GM19372 (cell line): ENCODE measurements at regions not wholly inside any gene's neighbourhood (a gene's known extent, or its start where the extent isn't known, plus 50 kb on each side); places are given as distances from the start of the nearest gene placed in this dataset.

ENCODE experiments used
- ATAC-seq: cut with Tn5 transposase; IDR thresholded peaks from one replicate; pipeline ENCODE4 v1.9.1; 2021; ENCODE audit warnings: mild to moderate bottlenecking, low read depth, moderate library complexity; ENCODE audit not compliant: unreplicated experiment

DNA sequence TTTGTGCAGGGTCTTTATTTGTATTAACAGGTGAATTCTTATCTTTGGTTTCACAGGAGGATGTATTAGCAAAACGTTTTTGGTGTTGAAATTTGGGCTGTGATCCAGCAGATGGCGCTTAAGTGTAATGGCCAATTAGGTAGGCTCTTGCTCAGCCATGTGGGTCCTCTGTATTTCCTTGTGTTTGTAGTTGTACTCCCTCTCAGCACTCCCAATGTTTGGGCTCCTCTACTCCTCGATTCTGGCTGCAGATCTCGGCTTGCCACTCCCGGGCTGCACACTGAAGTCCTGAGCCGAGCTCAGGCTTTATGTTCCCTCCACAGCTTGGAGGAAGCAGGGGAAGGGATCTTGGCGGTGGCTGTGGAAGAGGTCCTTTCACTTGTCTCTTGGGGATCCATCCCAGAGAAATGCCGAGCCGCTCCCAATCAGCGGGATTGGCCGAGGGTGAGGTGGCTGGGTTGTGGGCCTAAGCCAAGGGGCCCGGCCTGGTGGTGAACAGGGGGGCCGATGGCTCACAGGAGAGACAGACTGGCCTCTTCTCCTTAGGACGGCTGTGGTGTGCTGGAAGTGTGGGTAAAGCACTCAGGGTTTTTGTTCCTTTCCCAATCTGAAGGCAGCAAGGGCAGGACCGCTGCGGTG lies 133.7 kb downstream of the AEBP2 start:
- peak; percentile 72 for ATAC-seq

DNA sequence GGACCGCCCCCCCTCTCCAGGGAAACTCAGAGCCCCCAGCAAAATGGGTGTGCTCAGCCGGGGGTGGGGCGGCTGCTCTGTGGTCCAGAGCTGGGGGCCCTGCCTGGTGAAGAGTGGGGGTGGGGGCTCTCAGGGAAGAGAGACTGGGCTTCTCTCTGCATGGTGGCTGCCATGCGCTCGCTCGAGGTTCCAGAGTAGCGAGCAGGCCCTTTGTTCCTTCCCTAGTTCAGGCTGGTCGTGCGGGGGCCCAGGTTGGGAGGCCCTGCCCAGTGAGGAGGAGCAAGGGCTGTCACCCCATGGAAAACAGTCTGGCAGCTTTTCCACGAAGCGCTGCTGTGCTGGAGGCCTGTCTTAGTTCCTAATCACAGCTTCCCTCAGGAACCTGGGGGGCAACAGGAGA lies 134.6 kb downstream of the AEBP2 start:
- ATAC-seq = no peak

DNA sequence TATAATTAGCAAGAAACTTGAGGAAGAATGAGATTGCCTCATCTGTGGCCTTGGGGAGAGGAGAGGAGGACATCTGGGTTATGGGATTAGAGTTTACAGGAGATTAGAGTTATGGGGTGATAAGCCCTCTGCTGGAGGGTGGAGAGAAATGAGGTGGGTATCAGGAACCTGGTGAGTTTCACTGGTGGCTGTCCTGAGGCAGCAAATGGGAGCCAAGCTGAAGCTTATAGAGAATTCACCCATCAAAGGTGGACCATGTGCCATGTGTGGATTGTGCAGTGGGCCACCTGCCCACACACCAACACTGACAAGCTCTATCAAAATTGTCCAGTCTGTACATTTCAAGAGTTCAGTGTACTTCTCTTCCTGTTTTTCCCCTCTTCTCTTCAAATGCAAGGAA lies 135.3 kb downstream of the AEBP2 start:
- ATAC-seq = no peak

DNA sequence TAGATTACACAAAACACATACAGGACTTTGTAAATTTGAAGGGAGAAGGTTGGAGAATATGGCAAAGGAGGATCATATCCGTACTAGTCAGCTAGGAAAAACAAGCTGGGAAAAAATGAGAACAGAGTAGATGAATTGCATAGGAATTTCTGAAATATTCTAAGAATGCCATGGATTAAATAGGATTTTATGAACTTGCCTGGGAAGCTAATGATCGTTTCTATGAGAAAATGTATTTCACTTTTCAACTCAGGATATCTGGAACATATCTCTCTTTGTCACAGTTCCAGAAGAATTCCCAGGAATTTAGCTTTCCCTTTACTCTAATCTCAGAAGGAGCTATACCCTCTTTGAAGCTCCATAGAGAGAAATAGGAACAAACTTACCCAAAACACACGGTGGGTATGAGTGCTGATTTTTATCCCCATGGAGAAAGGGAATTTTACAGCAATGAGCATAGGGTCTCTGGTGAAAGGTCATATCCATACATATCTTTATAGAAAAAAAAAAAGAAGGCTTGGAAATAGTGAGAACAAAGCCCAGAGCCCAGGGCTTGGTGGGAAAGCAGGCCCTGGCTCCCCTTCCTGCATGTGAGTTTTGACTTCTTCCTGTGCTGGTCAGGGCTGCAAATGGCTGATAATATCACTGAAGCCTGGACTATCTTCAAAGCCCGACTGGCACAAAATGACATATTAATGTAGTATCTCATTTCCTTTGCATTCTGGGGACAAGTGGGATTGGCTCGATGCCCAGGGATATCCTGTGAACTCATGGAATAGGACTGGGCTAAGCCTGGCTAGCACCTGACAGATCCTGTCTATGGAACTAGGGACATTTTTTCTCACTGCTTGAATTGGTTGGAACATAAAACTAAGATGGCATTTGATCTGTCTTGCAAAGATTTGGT lies 136.3 kb downstream of the AEBP2 start:
- ATAC-seq = no peak

DNA sequence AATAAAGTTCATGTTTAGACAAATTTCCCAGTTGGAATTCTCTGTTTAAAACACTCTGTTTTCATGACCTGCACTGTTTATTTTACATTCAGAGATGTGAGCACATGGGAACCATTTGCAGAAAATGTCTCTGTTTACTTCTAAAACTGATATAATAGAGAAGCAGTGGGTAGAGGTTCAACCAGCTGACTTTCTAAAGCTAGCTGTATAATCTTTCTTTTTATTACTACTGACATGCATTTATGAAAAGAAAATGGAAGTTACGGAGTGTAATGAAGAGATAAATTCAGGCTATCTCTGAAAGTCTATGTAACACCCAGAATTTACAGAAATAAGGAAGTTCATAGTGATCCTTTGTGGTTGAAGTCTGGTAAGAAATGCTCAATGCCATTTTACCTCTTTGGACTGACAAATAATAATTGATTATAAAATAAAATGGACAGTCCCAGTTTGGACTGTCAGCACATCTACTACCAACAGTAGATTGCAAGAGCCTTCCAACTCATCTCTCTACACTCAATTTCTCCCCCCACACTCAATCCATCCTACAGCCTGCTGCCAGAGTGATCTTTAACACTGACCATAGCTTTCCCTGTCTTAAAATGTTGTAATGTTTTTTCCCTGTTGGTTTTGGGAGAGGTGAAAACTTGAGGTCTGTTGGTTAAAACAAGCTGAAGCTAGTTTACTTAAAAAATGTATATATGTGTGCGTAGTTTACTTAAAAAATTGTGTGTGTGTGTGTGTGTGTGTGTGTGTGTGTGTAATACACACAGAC lies 137.4 kb downstream of the AEBP2 start:
- ATAC-seq = no peak

DNA sequence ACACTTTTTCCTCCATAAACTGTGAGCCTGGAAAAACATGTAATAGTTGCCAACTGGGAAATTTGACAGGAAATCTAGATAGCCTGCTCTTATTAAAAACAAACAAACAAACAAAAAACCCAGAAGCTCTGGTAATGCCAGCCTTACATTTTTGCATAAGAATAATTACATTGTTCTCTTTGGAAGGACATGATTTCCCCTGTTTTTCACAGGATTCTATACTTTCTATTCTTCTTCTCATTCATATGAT lies 137.9 kb downstream of the AEBP2 start:
- ATAC-seq = no peak

DNA sequence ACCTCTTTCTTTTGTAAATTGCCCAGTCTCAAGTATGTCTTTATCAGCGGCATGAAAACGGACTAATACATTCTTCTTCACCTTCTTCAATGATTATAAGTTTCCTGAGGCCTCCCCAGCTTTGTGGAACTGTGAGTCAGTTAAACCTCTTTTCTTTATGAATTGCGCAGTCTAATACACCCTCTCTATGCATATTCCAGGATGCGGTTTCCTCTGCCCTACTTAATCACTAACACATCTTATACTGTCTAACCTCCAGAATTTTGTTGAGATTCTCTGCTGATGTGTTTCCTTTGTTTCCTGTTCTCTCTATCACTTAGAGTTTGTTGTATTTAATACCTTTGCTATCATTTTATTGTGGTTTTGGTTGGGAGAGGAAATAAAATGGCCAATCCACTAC lies 145.4 kb downstream of the AEBP2 start:
- ATAC-seq = no peak

DNA sequence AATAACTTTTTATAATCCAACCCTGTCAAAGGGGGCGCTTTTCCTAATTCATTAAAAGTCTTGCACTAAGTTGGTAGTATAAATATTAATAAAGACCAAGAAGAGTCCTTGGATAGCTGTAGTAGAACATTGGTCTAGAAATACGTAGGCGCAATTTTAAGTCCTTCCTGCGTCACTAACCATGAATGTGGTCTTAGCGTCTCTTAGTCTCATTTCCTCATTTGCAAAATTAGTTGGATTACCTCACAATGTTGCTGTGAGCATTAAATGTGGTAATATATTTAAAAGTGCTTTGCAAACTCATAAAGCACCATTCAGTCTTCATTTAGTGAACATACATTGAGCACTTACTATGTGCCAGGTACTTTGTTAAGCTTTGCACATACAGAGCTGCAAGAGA lies 149.7 kb downstream of the AEBP2 start:
- ATAC-seq = no peak

DNA sequence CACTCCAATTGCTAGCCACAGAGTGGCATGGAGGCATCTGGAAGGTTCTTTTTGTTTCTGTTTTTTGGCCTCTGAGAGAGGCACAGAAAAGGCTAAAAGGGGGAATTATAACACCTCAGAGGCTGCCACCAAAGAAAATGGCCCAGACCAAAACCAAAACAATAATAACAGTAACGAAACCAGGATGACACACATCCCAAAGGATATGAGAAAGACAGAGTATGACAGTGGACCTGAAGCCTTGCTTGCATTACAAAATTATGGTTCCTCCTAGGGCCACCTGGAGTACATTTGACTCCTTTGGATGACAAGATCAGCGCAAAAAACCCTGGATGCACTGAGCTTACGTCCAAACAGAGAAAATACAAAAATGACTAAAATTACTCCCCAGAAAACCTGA lies 152.7 kb downstream of the AEBP2 start:
- no peak for ATAC-seq

DNA sequence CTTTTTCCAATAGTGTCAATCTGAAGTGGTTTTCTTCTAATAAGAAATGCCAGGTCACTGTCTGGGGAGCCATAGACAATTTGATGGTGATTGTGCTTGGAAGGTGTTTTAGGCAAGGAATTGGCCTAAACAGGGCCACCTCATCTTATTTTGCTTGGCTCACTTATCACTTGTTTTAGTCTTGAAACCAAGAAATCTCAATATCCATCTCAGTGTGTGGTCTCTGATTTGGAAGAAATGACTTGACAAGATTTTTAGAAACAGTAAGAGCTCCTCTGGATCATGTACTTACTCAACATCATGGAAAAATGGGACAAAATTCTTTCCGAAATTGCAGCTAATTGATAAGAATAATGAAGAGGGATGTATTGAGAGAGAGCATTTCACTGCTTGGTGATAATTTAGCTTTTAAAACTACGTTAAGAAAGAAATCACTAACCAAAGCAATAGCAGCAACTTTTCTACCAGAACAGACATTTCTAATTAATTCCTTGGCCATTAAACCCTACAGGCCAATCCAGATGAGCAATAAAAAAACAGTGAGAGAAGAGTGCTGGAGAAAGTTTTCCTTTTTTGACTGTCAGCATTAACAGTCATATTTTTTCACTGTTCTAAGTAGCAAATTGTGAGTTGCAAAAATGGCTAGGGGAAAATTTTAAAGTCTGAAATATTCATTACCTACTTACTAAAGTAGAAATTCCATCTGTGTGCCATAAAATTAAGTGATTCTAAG lies 157.3 kb downstream of the AEBP2 start:
- ATAC-seq = no peak

DNA sequence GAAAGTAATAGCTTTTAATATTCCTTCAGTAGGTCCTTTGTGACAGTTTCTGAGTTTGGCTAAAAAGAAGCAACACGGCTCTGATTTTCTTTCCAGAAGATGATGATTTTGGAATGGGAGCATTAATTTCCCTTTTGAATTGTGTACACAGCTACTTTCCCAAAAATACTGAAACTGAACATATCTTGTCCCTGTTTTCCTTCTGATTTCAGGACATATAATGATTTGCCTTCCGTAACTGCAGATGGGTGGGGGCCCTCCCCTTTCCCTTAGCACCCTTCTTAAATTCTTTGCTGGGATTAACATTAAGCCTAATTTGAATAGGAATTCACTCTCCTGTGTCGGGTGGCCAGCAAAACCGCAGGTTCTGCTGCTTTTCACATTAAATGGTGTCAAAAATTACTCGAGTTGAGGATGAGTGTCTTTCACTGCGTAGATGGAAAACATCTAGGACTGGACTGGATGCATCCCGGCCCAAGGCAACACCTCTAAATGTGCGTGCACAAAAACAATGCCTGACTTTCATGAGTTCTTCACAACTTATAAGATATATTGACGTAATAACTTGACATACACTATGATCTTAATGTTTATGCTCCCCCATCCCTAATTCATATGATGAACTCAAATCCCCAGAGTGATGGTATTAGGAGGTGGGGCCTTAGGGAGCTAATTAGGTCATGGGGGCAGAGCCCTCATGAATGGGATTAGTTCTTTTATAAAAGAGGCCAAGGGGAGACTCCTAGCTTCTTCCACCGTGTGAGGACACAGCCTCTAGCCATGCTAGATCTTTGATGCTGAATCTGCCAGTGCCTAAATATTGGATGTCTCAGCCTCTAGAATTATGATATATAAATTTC lies 158.1 kb downstream of the AEBP2 start:
- no peak for ATAC-seq

DNA sequence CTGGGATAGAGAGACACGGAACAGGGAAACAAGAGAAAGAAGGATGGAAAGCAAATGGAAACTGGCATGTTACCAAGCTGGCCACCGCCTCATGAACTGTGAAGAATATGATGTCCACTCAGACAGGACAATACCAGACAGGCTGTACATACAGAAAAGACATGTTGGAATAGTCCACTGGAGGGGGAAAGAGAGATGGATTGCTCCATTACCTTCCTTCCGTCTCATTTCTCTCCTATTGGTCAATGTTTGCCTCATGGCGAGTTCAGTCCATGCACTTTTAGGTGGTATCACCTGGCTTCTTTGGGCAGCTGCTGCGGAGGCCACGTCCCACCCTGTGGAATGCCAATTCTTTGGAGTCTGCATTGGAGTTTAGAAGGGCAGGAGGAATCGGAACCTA lies 166.4 kb downstream of the AEBP2 start:
- no peak for ATAC-seq

DNA sequence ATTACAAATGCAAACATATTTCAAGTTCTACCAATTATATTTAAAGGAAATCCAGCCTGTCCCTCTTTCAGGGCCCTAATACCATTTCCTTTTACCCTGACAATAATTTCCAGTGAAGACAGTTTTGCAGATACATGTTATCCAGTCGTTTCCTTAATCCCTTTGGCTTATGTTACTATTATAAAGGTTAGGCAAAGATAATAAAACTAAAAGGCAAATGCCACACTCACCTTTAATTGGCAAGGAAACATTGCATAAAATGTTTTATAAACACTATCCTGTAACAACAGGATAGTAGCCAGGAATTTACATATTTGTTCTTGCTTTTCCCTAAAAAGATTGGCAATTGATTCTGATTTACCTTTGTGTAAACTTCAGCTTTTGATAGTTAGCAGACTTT lies 168.7 kb downstream of the AEBP2 start:
- no peak for ATAC-seq

DNA sequence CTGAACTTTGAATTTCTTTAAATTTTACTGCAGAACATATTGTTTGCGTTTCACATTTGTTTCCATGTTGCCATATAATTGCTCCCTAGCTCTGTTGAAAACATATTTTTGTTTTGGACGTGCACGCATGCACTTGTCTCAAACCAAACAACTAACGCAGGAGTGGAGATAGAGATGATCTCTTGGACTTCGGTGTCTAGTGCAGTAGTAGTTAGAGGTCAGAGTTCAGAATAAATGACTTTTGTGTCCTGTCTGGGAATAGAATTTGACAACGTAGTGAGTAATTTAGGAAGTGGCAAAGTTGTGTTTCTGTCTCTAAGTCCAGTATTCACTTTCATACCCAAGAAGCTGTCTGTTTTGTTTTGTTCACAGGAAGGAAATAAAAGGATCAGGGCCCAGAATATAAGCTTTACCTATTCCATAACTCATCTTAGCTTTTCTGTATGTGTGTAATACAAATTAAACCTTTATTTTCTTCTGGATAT lies 173.8 kb downstream of the AEBP2 start:
- no peak for ATAC-seq

DNA sequence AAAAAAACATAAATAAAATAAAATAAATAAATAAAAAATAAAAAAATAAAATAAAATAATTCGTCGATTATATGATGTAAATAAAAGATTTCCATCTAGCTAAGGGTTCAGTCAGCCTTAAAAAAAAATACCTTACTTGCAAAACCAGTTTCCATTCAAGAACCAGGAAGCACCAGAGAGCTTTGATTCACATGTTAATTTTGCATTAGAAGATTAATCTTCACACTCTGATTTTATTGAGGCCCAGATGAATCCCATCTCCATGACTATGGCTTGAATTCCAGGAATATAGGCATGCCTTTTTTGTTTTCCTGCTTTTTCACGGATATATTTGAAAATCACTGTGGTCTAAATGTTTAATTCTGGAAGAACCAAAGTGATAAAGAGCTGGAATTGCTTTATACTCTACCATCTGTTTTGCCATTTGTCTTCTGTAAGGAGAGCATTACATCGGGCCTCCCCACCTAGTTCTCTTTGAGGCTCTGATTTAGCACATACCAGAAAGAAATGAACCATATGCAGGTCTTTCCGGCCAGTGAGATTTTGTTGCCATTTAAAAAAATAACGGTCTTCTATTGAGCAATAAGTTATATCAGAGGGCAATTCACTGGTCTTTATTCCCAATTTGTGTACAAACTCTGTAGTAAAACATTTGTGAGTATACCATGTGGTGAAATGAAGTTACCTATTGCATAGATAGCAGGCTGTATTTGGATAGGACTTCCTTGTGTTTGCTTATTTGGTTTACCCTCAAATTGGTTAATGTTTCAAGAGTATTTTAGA lies 175.5 kb downstream of the AEBP2 start:
- ATAC-seq = no peak

DNA sequence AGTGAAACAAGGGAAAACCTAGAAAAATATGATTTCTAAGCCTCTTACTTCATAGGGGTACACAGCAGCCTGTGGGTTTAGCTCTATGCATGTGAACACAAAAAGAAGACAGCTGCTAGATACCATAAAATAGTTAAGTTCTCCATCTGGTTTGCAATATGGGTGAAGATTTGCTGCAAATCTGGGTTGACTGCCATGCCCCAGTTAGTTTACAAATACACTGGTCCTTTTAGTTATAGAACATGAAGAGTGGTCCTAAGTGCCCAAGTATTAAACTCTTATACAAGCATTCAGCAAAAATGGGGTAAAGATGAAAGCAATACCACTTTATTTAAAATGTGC lies 176.1 kb downstream of the AEBP2 start:
- ATAC-seq = no peak

DNA sequence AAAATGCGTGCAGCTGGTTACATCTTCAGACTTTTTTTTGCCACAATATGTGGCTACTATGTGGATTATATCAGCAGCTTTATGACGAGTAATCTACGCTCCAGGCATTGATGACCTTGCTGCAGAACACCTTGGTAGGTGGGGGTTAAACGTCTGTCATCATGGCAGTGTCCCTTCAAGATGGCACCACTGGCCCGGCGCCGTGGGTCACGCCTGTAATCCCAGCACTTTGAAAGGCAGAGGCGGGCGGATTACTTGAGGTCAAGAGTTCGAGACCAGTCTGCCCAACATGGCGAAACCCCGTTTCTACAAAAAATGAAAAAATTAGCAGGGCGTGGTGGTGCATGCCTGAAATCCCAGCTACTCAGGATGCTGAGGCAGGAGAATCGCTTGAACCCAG lies 177.5 kb downstream of the AEBP2 start:
- no peak for ATAC-seq

DNA sequence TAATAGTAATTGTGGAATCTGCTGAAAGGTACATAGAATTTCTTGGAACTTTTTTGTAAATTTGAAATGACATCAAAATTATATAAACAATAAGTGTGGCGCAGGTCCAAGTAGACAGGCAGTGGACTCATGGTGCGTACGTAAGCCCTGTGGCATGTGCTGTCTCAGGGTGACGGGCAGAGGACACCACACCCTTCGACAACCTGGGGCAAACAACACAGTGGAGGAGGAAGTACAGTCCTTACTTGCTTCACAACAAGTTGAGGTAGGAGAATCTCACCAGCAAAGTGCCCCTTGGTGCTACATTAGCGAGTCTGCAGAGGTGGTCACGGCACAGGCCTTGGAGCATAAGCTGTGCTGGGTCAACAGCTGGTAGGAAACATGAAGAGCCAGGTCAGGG lies 180.9 kb downstream of the AEBP2 start:
- no peak for ATAC-seq

DNA sequence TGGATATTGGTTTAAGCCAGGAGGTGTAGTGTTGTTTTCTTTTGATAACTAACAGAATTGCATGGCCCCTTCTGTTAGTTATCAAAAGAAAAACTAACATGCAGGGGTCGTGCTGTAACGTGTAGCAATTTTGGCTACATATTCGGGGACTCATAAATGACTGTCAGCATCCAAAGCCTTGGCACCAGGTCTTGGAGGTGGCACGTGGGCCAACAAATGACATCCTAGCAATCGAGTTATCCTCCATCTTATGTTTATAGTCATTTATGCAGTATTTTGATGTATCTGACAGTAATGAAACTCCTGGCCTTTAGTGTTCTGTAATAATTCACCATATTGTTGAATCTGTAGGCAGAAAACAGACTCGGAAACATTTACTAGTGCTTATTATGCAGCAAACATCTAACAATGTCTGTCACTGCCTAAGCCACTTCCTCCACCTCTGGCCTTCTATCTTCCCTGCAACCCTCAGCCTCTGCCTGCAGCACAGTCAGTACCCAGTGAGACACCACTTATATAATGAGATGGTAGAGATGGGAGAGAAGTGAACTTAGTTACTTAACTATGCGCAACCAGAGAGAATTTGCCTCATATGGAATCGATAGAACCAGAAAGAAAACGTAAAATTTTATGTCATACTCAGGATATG lies 184.6 kb downstream of the AEBP2 start:
- no peak for ATAC-seq
